Mucosa of descending colon (tissue), 3 donors: ENCODE measurements at regions not wholly inside any gene's neighbourhood (a gene's known extent, or its start where the extent isn't known, plus 50 kb on each side); places are given as distances from the start of the nearest gene placed in this dataset.

Experiments used
- ATAC-seq: fragments of 200-7000 bp; cut with Tn5 transposase; one replicate; pipeline ENCODE4 v1.9.1; 2020; ENCODE audit warnings: mild to moderate bottlenecking, moderate library complexity
- DNase-seq, 3 donors: peaks; one replicate each; pipeline ENCODE4 v3.0.0-alpha.2; 2020
- H3K36me3 ChIP-seq: fragments of 200-600 bp; one replicate; pipeline ENCODE4 v1.8.0; 2021; ENCODE audit warnings: low read depth, mild to moderate bottlenecking
- H3K4me1 ChIP-seq: fragments of 200-600 bp; one replicate; pipeline ENCODE4 v1.8.0; 2021; ENCODE audit warnings: low read depth, mild to moderate bottlenecking
- H3K4me3 ChIP-seq: fragments of 200-600 bp; one replicate; pipeline ENCODE4 v1.8.0; 2021; ENCODE audit warnings: mild to moderate bottlenecking
- H3K9me3 ChIP-seq: fragments of 200-600 bp; one replicate; pipeline ENCODE4 v1.8.0; 2021; ENCODE audit warnings: mild to moderate bottlenecking
- intact Hi-C, 2 donors: fragments of 100-400 bp; cut with DNase I in 1 of 2; cut with micrococcal nuclease in 1 of 2; formaldehyde crosslinking; loops; one replicate each; pipeline versions ENCODE4 v1.11.0 to v1.11.1; 2022; cut with DNase I, micrococcal nuclease
- TF ChIP-seq, protein P1 (sequence below): fragments of 200-600 bp; IDR thresholded peaks from one replicate; pipeline ENCODE4 v1.8.0; 2022; ENCODE audit warnings: antibody characterized with exemption, mild to moderate bottlenecking
- donor health status: DM: no; HTN: no; CAD: no; lungs with moderate emphysema.
- donor health status: DM: no; HTN: no; CAD: no.
- donor health status: DM: no; HTN: yes; CAD: no.

DNA sequence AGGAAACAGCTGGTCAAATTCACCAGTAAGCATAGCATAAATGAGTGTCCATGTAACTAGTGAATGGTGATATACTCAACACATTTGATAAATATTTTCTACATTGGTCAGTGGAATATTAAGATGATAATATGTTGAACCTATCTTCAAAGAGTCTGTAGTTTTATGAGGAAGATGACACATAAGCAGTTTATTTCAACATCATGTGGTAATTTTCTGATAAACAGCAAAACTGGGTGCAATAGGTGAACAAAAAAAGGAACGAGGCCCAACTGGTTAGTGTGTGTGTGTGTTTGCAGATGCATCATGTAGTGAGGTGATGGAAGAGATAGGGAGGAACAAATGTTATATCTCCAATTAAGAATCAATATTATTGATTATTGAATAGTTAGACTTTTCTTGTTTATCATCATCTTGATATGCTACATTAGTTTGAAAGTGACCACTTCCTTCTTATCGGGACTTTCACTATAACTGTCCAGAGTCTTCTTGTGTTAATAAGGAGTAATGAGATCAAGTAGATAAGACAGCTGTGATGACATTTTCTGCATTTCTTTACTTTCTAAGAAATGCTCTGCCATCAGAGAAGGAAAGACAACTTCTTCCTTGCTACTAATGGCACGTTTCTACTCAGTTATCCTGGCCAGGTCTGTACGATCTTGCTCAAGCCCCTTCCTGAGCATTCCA, 270.7 kb downstream of the ETS1 start:
- TF ChIP-seq, protein P1, sequence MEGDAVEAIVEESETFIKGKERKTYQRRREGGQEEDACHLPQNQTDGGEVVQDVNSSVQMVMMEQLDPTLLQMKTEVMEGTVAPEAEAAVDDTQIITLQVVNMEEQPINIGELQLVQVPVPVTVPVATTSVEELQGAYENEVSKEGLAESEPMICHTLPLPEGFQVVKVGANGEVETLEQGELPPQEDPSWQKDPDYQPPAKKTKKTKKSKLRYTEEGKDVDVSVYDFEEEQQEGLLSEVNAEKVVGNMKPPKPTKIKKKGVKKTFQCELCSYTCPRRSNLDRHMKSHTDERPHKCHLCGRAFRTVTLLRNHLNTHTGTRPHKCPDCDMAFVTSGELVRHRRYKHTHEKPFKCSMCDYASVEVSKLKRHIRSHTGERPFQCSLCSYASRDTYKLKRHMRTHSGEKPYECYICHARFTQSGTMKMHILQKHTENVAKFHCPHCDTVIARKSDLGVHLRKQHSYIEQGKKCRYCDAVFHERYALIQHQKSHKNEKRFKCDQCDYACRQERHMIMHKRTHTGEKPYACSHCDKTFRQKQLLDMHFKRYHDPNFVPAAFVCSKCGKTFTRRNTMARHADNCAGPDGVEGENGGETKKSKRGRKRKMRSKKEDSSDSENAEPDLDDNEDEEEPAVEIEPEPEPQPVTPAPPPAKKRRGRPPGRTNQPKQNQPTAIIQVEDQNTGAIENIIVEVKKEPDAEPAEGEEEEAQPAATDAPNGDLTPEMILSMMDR: no peak
- no peaks in the 10 kb centered on the region for H3K4me1 ChIP-seq
- H3K4me3 ChIP-seq: no peak overlapping the region
- peaks cover 16% of the 10 kb centered on the region for H3K9me3 ChIP-seq
- ATAC-seq: no peak
- no peak for DNase-seq
- intact Hi-C loops: no loop called here
- H3K36me3 ChIP-seq: no peaks in the 10 kb centered on the region

DNA sequence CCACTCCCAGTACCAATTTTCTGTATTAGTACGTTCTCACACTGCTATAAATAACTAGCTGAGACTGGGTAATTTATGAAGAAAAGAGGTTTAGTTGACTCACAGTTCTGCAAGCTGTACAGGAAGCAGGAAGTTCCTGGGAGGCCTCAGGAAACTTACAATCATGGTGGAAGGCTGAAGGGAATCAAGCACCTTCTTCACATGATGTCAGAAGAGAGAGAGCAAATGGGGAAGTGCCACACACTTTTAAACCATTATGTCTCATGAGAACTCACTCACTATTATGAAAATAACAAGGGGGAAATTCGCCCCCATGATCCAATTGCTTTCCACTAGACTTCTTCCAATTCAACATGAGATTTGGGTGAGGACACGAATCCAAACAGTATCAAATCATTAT, 271.4 kb downstream of the ETS1 start:
- TF ChIP-seq, protein P1: no peak
- no peak overlapping the region for H3K4me3 ChIP-seq
- ATAC-seq (no peak), DNase-seq (no peak)
- intact Hi-C loops: no loop called here
- H3K9me3 ChIP-seq: peaks cover 16% of the 10 kb centered on the region
- no peaks in the 10 kb centered on the region for H3K4me1 ChIP-seq
- H3K36me3 ChIP-seq: no peaks in the 10 kb centered on the region

DNA sequence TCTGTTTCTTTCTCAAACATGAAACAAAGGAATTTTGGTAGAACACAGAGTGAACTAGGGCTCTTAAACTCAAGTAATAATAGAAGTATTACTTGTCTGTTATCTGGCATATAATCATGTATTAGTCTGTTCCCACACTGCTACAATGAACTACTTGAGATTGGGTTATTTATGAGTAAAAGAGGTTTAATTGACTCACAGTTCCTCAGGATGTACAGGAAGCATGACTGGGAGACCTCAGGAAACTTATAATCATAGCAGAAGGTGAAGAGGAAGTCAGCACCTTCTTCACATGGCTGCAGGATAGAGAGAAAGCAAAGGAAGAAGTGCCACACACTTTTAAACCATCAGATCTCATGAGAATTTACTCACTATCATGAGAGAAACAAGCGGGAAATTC, 273.4 kb downstream of the ETS1 start:
- no peak overlapping the region for H3K4me3 ChIP-seq
- no peak for DNase-seq
- intact Hi-C loops: no loop called here

DNA sequence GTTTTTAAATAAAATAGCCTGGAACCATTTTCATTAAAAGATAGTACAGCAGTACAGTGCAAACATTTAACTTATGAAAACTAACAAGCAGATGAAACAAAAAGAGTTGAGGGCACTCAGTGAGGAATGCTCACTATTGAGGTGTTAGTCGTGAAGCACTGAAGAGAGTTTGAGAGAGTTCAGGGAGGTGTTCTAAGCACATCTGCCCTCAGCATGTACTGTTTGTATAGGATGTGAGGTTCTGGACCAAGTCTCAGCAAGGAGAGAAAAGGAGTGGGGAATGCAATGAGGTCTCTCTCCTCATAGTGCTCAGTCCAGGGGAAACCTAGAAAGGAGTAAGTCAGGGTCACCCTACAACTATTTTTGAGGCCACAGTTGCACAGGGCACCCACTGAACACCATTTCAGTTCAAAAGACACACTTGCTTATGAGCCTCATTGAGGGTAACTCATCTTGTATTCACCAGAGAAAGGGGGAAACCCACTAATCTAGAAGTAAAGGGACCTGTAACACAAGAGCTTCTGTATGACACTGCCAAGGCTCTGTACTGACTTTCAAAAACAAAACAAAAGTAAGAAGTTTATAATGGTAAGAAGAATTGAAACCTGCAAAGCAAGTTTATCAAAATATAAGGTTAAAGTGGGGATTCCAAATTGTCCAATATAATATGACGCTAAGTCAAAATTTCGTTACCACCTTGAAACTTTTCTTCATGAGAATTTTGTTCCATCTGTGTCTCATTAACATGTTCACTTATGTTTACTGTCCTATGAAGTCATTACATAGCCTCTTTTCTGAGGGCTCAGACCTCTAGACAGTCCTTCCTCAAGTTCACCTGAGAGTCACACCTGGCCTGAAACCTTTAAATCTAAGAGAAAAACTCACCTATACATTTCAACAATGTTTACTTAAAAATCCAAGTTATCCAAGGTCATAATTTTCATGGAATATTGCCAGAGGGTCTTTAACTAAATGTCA, 275.3 kb downstream of the ETS1 start:
- Histone ChIP-seq H3K36me3 (no peaks in the 10 kb centered on the region), H3K4me1 (no peaks in the 10 kb centered on the region), H3K9me3 (peaks cover 16% of the 10 kb centered on the region), H3K4me3 (no peak overlapping the region)
- intact Hi-C loops: no loop called here
- DNase-seq: no peak
- ATAC-seq: no peak
- TF ChIP-seq, protein P1: no peak

More for the DNA sequence above, 273.4 kb downstream of the ETS1 start:
- TF ChIP-seq, protein P1: no peak
- Histone ChIP-seq H3K4me1 (no peaks in the 10 kb centered on the region), H3K9me3 (peaks cover 16% of the 10 kb centered on the region), H3K36me3 (no peaks in the 10 kb centered on the region)
- ATAC-seq: no peak

DNA sequence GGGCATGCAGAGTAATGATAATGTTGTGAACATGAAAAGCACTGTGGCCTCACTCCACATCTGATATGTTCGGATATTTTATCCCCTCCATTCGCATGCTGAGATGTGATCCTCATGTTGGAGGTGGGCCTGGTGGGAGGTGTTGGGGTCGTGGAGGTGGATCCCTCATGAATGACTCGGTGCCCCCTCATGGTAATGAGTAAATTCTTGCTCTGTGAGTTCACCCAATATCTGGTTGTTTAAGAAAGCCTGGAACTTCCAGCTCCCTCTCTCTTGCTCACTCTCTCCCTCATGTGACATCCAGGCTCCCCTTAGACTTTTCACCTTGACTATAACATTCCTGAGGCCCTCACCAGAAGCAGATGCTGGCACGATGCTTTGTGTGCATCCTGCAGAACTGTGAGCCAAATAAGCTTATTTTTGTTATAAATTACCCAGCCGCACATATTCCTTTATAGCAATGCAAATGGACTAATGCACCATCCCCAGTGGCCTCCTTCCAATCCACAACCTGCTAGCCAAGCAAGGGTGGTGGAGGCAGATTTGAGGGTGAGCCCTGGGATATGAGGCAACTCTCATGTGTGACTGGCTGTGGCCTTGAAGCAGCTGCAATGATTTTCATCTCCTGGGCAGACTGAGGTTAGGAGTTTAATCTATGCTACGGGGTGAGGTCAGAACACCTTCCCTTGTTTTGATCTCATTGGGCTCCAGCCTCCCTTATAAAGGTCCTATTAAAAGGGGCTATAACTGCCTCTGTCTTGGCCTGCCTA, 276.5 kb downstream of the ETS1 start:
- Histone ChIP-seq H3K4me3 (no peak overlapping the region), H3K9me3 (peaks cover 16% of the 10 kb centered on the region), H3K4me1 (no peaks in the 10 kb centered on the region), H3K36me3 (no peaks in the 10 kb centered on the region)
- intact Hi-C loops: no loop called here
- TF ChIP-seq, protein P1: no peak
- DNase-seq (no peak), ATAC-seq (no peak)
